Prostate gland (tissue), 2 donors: ENCODE measurements at regions not wholly inside any gene's neighbourhood (a gene's known extent, or its start where the extent isn't known, plus 50 kb on each side); places are given as distances from the start of the nearest gene placed in this dataset.

Experiments
- DNase-seq: peaks from one replicate; pipeline ENCODE4 v3.0.0-alpha.2; 2019; ENCODE audit warnings: low spot score
- H3K27ac ChIP-seq, 2 donors: fragments of 200-600 bp; sonication (generic); 2 replicates each; pipeline ENCODE4 v1.5.1; 2017 to 2019
- H3K27me3 ChIP-seq: fragments of 200-600 bp; sonication (generic); replicated peaks from 2 replicates; pipeline ENCODE4 v1.5.1; 2019; ENCODE audit not compliant: insufficient read depth
- H3K36me3 ChIP-seq, 2 donors: fragments of 200-600 bp; sonication (generic); 1 replicate in 1 of 2; 2 replicates in 1 of 2; pipeline versions ENCODE4 v1.5.1 to v1.8.1; 2017 to 2019
- H3K4me1 ChIP-seq: fragments of 200-600 bp; sonication (generic); replicated peaks from 2 replicates; pipeline ENCODE4 v1.5.1; 2019
- H3K4me3 ChIP-seq, 2 donors: fragments of 200-600 bp; sonication (generic); 2 replicates each; pipeline ENCODE4 v1.5.1; 2017 to 2019
- H3K9me3 ChIP-seq: fragments of 200-600 bp; sonication (generic); 2 replicates; pipeline ENCODE4 v1.5.1; 2017
- CTCF ChIP-seq, 4 experiments: fragments of 200-600 bp in 2 of 4; fragments of 450-650 bp in 2 of 4; sonication (generic) in 2 of 4; IDR thresholded peaks; 1 replicate in 3 of 4; 2 replicates in 1 of 4; pipeline ENCODE4 v1.5.1; 2016 to 2019; ENCODE audit warnings: antibody characterized with exemption in 4 of 4, mild to moderate bottlenecking in 2 of 4, moderate library complexity in 2 of 4
- POLR2A ChIP-seq: fragments of 450-650 bp; IDR thresholded peaks from one replicate; pipeline ENCODE4 v1.6.1; 2016; ENCODE audit warnings: antibody characterized with exemption, mild to moderate bottlenecking
- POLR2AphosphoS5 ChIP-seq: sonication (generic); formaldehyde crosslinking; IDR thresholded peaks from one replicate; pipeline ENCODE4 v1.6.1; 2017; ENCODE audit warnings: antibody characterized with exemption
- WGBS: methylation state at CpG from one replicate; pipeline ENCODE4 v1.1.5; 2018; 5-methylcytosine and 5-hydroxymethylcytosine counted together
- intact Hi-C: fragments of 100-400 bp; cut with DNase I; formaldehyde crosslinking; loops from one replicate; pipeline ENCODE4 v1.14.2; 2022

- no peak overlapping the region for H3K4me3 ChIP-seq
- H3K27ac ChIP-seq, result no peak overlapping the region
- no peaks in the 10 kb centered on the region for H3K9me3 ChIP-seq
- TF ChIP-seq POLR2A (no peak), CTCF (IDR thresholded peaks at IDR 0.05) (no peak), POLR2AphosphoS5 (no peak)
- WGBS, result 78% methylated on average over 4 of the region's 4 CpGs
- no peaks in the 10 kb centered on the region for H3K36me3 ChIP-seq
- no peaks in the 10 kb centered on the region for H3K27me3 ChIP-seq
- intact Hi-C loops, result no loop called here
- DNase-seq, result no peak
- H3K4me1 ChIP-seq, result no peaks in the 10 kb centered on the region
Measured at GRCh38 chr7:50213622-50214017, 90.9 kb upstream of the IKZF1 start.

GRCh38 chr7:50212666-50213621 lies 91.6 kb upstream of the IKZF1 start:
- Histone ChIP-seq H3K27me3 (no peaks in the 10 kb centered on the region), H3K9me3 (no peaks in the 10 kb centered on the region), H3K4me1 (no peaks in the 10 kb centered on the region), H3K27ac (no peak overlapping the region), H3K36me3 (no peaks in the 10 kb centered on the region), H3K4me3 (no peak overlapping the region)
- no peak for DNase-seq
- no peak for TF ChIP-seq POLR2A
- TF ChIP-seq CTCF (IDR thresholded peaks at IDR 0.05), result no peak
- intact Hi-C loops, result no loop called here
- WGBS, result 58% methylated on average over 15 of the region's 15 CpGs

- WGBS, result 83% methylated on average over 10 of the region's 10 CpGs
- H3K36me3 ChIP-seq, result no peaks in the 10 kb centered on the region
- H3K27ac ChIP-seq, result no peak overlapping the region
- no peaks in the 10 kb centered on the region for H3K9me3 ChIP-seq
- TF ChIP-seq POLR2AphosphoS5 (no peak), CTCF (IDR thresholded peaks at IDR 0.05) (no peak), POLR2A (no peak)
- no peak overlapping the region for H3K4me3 ChIP-seq
- no peaks in the 10 kb centered on the region for H3K4me1 ChIP-seq
- no peak for DNase-seq
- intact Hi-C loops, result no loop called here
- no peaks in the 10 kb centered on the region for H3K27me3 ChIP-seq
Measured at GRCh38 chr7:50212016-50212325, 92.5 kb upstream of the IKZF1 start.

- DNase-seq, result no peak
- intact Hi-C loops, result no loop called here
- Histone ChIP-seq H3K36me3 (no peaks in the 10 kb centered on the region), H3K27me3 (no peaks in the 10 kb centered on the region), H3K4me3 (no peak overlapping the region), H3K9me3 (no peaks in the 10 kb centered on the region), H3K4me1 (no peaks in the 10 kb centered on the region), H3K27ac (no peak overlapping the region)
- no peak for TF ChIP-seq CTCF (IDR thresholded peaks at IDR 0.05)
- no peak for TF ChIP-seq POLR2AphosphoS5
- TF ChIP-seq POLR2A, result no peak
- WGBS, result 84% methylated on average over 9 of the region's 9 CpGs
Measured at GRCh38 chr7:50211130-50212015, 93.1 kb upstream of the IKZF1 start.
